Stimulated activated CD4-positive, alpha-beta T cell treated with anti-CD3 and anti-CD28 coated beads, TNF-alpha, amount 100 ng/mL, for 4 hours (primary cell): ENCODE measurements at regions not wholly inside any gene's neighbourhood (a gene's known extent, or its start where the extent isn't known, plus 50 kb on each side); places are given as distances from the start of the nearest gene placed in this dataset.
"Not testable (repeated sequence)": the region's sequence is repeated elsewhere in the genome, so short reads cannot be mapped to it uniquely, and the experiment has no call there.

Experiments
- DNase-seq, 3 experiments: peaks; one replicate each; pipeline ENCODE4 v3.0.0-alpha.2; 2020; ENCODE audit warnings: low read depth in 3 of 3

DNA sequence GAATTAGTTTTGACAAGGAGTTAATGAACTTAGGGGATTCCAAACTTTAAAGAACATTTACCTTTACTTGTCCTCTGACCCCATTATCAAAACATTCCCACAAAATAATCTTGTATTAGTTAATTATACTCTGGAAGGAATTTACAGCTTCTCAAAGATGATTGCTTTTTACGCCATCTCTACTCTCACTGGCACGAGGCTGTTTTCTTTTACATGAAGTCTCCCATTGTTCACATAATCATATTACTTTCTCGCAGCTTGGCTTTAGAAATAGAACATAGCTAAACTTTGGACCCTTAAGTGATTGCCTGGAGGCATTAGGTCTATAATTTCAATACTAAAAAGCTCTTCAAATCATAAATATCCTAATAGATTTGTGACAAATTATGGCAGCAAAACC, 592.9 kb downstream of the TRIML1 start:
- no peak for DNase-seq

- no peak for DNase-seq
Observed at GRCh38 chr4:188735082-188735481, 595.8 kb downstream of the TRIML1 start.

GRCh38 chr4:188737251-188738002, 598.2 kb downstream of the TRIML1 start:
- no peak for DNase-seq

DNA sequence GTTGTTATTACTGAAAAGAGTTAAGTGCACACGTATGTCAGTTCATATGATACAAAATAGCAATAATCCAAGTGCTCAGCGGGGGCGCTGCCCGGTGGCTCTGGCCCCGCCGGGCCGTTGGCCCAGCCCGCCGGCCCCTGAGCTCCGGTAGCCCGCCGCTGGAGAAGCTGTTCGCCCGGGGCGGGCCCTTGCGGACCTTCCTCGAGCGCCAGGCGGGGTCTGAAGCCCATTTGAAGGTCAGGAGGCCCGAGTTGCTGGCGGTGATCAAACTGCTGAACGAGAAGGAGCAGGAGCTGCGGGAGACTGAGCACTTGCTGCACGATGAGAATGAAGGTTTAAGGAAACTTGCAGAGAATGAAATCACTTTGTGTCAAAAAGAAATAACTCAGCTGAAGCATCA, 599.0 kb downstream of the TRIML1 start:
- not testable (repeated sequence) for DNase-seq

DNA sequence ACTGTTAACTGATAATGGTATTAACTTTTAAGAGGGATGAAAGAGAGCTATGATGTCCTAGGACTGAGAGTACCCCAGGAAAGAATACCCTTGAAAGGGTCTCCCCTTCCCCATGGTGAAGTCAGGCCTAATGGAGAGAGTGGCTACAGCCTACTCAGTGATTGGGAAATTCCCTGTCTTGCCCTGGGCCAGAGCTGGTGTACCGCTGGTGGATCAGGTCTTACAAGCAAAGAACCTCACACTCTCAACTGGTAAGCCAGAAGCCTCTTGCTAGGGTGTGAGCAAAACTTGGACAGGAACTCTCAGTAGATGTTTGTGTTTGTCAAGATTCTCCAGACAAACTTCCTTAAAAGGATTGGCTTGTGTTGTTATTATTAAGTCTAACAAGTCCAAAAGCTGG, 600.9 kb downstream of the TRIML1 start:
- DNase-seq: not testable (repeated sequence)

DNA sequence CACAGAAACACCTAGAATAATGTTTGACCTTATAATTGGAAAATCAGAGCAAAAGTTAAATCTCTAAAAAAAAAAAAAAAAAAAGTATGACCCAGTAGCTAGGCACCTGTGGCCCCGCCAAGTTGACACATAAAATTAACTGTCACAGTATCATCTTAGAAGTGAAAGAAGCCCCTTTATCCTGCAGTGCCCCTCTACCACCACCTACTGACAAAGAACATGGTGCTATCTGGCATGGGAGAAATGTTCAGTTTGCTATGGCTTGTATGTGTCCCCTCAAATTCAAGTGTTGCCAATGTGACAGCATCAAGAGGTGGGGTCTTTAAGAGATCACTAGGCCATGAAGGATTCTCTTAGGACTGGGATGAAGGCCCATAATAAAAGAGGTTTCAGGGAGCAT, 601.5 kb downstream of the TRIML1 start:
- DNase-seq: not testable (repeated sequence)

- no peak for DNase-seq
Observed at GRCh38 chr4:188754372-188755002, 615.2 kb downstream of the TRIML1 start.

DNA sequence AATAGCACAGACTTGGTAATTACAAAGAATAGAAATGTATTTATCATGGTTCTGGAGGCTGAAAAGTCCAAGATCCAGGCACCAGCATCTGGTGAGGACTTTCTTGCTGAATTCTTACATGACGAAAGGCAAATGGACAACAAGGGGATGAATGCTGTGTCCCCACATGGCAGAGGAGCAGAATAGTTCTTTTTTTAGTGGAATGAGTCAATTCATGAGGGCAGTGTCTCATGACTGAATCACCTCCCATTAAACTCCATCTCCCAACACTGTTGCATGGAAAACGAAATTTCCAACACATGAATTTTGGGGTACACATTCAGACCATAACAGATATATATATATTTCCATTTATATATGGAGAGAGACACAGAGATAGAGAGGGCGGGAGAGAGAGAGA, 628.3 kb downstream of the TRIML1 start:
- DNase-seq: no peak

GRCh38 chr4:188778905-188779304, 639.7 kb downstream of the TRIML1 start:
- DNase-seq: no peak

GRCh38 chr4:188779581-188779980, 640.3 kb downstream of the TRIML1 start:
- DNase-seq: no peak

GRCh38 chr4:188780028-188780427, 640.8 kb downstream of the TRIML1 start:
- no peak for DNase-seq

DNA sequence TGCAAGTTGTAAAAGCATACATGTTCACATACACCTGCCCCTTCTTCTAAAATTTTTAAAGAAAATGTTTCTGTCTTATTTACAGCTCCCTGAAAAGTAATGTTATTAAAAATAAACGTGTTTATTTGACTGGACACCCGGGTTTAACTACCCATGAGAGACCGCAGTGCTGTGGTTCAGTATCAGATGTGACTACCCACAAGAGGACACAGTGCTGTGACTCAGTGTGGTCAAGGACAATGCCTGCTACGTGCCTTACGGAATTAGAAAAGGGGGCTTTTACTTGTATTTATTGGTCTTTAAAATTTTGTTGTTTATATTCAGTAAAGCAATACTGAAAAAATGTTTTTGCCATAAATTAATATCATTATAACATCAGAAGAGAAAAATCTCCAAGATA, 641.4 kb downstream of the TRIML1 start:
- no peak for DNase-seq

- no peak for DNase-seq
Observed at GRCh38 chr4:188781655-188782054, 642.4 kb downstream of the TRIML1 start.

GRCh38 chr4:188783175-188783574, 643.9 kb downstream of the TRIML1 start:
- DNase-seq: no peak

- DNase-seq: no peak
Observed at GRCh38 chr4:188783606-188784160, 644.4 kb downstream of the TRIML1 start.

DNA sequence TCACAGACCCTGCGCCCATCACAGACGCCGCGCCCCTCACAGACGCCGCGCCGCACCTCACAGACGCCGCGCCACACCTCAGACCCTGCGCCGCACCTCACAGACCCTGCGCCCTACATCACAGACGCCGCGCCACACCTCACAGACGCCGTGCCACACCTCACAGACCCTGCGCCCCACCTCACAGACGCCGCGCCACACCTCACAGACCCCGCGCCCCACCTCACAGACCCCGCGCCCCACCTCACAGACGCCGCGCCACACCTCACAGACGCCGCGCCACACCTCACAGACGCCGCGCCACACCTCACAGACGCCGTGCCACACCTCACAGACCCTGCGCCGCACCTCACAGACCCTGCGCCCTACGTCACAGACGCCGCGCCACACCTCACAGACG, 657.4 kb downstream of the TRIML1 start:
- not testable (repeated sequence) for DNase-seq

GRCh38 chr4:188797011-188797410, 657.8 kb downstream of the TRIML1 start:
- DNase-seq: not testable (repeated sequence)

GRCh38 chr4:188804861-188805260, 665.6 kb downstream of the TRIML1 start:
- DNase-seq: no peak

- no peak for DNase-seq
Observed at GRCh38 chr4:188811121-188811520, 671.9 kb downstream of the TRIML1 start.

DNA sequence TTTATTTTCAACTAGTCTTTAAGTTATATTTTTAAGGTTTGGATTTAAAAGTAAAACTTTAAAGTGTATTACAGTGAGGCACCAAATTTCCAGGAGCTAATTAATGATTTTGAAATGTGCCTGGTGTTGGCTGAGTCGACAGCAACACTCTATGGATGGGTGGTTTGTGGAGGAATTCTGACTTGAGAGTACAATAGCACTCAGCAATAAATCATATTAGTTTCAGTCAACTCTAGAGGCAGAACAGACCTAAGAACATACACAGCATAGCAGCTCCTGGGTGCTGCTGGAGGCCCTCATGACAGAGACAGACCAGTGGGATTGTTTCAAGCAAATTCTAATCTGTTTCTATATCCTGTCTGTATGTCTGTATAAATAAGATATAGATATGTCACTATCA, 673.4 kb downstream of the TRIML1 start:
- DNase-seq: no peak

- DNase-seq: no peak
Observed at GRCh38 chr4:188818300-188818699, 679.1 kb downstream of the TRIML1 start.

DNA sequence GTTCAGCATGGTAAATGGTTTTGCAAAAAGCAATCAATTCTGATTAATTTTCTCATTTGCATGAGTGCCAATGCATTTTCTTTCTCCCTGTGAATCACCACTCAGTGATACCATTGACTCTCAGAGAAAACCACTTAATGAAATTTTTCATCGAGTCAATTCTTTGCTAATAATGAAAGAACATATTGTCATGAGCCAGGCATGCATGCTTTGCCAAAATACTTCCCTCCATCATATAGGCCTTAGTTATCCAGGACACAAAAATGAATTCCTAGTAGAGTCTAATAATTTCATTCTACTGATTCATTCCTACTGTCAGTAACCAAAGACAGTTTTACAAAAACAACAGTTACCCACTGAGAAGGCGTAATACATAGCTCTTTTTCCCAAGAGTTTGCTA, 680.0 kb downstream of the TRIML1 start:
- no peak for DNase-seq

- no peak for DNase-seq
Observed at GRCh38 chr4:188821500-188821899, 682.3 kb downstream of the TRIML1 start.
